C4-2B (cell line): ENCODE measurements at regions not wholly inside any gene's neighbourhood (a gene's known extent, or its start where the extent isn't known, plus 50 kb on each side); places are given as distances from the start of the nearest gene placed in this dataset.

Experiments used
- H3K27ac ChIP-seq: fragments of 450-650 bp; 2 replicates; pipeline ENCODE4 v1.5.1; 2017
- ZFX ChIP-seq: fragments of 450-650 bp; IDR thresholded peaks from 2 replicates; pipeline ENCODE4 v1.6.1; 2017
- TF ChIP-seq, protein P1 (sequence below): fragments of 450-650 bp; conservative IDR thresholded peaks from 2 replicates; pipeline ENCODE4 v1.5.1; 2017; ENCODE audit warnings: mild to moderate bottlenecking

GRCh38 chr2:79428745-79429144 is 84.1 kb upstream of the CTNNA2 start:
- TF ChIP-seq, protein P1, sequence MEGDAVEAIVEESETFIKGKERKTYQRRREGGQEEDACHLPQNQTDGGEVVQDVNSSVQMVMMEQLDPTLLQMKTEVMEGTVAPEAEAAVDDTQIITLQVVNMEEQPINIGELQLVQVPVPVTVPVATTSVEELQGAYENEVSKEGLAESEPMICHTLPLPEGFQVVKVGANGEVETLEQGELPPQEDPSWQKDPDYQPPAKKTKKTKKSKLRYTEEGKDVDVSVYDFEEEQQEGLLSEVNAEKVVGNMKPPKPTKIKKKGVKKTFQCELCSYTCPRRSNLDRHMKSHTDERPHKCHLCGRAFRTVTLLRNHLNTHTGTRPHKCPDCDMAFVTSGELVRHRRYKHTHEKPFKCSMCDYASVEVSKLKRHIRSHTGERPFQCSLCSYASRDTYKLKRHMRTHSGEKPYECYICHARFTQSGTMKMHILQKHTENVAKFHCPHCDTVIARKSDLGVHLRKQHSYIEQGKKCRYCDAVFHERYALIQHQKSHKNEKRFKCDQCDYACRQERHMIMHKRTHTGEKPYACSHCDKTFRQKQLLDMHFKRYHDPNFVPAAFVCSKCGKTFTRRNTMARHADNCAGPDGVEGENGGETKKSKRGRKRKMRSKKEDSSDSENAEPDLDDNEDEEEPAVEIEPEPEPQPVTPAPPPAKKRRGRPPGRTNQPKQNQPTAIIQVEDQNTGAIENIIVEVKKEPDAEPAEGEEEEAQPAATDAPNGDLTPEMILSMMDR = no peak
- no peak for TF ChIP-seq ZFX
- no peak overlapping the region for H3K27ac ChIP-seq

DNA sequence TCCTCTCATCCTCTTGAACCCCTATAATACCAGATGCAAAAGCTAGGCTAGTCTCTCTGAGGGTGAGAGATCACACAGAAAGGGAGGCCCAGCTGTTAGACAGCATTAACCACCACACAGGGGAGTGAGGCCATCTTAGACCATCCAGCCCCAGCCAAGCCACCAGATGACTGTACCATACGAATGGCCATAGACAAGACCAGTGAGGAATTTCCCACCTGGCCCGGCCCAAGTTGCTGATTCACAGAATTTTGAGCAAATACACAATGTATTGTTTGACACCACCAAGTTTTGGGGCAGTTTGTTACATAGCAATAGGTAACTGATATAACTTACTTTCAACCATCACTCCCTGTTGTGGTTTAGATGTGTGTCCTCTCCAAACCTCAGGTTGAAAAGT is 98.2 kb upstream of the CTNNA2 start:
- no peak overlapping the region for H3K27ac ChIP-seq
- TF ChIP-seq, protein P1 = no peak
- TF ChIP-seq ZFX = no peak

DNA sequence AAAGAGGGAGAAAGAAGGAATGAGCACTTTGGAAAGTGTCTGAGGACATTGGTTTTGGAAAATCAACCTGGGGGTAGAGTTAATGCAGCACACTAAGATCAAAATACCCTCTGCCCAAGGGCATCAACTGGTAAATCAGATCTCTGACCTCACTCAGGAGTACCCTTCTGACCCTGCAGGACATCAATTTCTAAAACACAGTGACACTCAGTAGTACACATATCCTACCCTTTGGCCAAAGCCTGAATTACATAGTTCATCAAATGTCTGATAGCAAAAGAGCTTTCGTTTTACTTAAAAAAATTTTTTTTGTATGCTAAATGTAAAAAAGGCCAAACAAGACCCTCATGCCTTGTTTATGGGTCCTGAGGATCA is 118.4 kb upstream of the CTNNA2 start:
- no peak overlapping the region for H3K27ac ChIP-seq
- TF ChIP-seq ZFX = no peak
- TF ChIP-seq, protein P1 = no peak

DNA sequence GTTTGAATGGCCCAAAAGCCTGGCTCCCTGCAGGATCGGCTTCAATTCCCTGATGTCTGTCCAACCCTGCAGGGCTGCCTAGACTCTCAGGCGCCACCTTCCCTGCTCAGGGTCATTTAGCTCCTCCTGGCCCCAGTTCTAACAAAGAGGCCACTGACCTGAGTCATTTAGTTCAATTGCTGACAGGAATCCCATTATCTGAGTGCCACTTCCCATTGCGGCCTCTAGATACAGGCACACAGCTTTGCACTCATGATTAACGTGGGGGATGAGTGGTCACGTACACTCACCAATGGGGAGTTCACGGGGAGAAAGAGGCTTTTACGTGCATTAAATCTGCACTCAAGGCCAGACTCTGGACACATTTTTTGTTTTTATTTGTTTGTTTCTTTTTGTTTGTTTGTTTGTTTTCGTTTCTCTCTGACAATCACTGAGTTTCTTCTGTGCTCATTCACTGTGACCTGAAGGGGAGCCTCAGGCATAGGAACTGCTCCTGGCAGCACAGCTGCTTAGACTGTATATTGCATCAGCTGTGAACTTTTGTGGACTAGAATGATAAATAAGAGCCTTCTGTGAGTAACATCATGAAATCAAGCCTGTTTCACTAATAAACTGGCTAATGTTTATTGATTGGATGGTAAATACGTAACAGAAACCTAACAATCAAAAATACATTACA is 118.9 kb upstream of the CTNNA2 start:
- TF ChIP-seq, protein P1 = no peak
- TF ChIP-seq ZFX = no peak
- H3K27ac ChIP-seq = no peak overlapping the region

DNA sequence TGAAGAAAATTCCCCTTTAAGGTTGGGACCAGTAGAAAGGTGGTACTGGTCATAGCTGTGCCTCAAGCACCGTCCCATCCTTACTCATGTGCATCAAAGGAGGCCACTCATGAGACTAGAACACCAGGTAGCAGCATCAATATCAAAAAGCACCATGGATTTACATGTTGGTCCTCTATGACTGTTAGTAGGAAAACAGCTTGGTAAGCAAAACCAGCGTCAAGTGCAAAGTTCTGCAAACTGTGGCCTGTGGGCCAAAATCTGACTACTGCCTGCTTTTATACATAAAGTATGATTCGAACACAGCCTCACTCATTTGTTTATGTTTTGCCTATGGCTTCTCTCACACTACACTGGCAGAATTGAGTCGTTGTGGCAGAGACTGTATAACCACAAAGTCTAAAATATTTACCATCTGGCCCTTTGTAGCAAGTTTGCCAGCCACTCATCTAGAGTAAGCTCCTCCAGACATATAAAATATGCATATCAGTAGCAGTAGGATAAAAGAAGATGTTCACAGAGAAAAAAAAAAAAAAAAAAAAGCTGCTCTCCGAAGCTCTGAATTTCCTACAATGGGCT is 119.7 kb upstream of the CTNNA2 start:
- TF ChIP-seq ZFX = no peak
- TF ChIP-seq, protein P1 = no peak
- no peak overlapping the region for H3K27ac ChIP-seq

- H3K27ac ChIP-seq = no peak overlapping the region
- no peak for TF ChIP-seq ZFX
- TF ChIP-seq, protein P1 = no peak
Measured at GRCh38 chr2:79389481-79389880, 123.4 kb upstream of the CTNNA2 start.

- no peak overlapping the region for H3K27ac ChIP-seq
- no peak for TF ChIP-seq ZFX
Measured at GRCh38 chr2:79388024-79388423, 124.8 kb upstream of the CTNNA2 start.

DNA sequence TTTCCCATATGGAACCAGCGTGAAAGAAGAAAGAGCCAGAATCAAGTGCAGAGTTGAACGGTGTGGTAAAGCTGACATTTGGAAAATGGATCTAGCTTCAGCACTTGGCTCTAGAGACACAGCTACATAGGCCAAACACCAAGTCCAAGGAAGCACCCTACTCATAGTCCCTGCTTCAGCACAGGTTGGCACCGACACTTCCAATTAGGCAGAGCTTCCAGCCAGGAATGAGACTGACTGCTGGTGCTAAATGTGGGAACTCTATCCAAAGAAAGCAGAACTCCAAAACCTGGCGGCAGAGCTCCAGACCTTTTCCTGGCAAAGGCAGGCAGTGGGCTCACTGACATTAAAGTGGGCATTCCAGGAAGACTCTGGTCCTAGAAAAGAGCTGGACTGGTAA is 125.4 kb upstream of the CTNNA2 start:
- H3K27ac ChIP-seq = no peak overlapping the region
- TF ChIP-seq ZFX = no peak
- TF ChIP-seq, protein P1 = no peak
